H9 (cell line): ENCODE measurements at regions not wholly inside any gene's neighbourhood (a gene's known extent, or its start where the extent isn't known, plus 50 kb on each side); places are given as distances from the start of the nearest gene placed in this dataset.
A peak's percentile ranks its signal among the peaks of the same experiment; 100 is the strongest.
"Not testable (repeated sequence)": the region's sequence is repeated elsewhere in the genome, so short reads cannot be mapped to it uniquely, and the experiment has no call there.

Source experiments
- DNase-seq: peaks from one replicate; pipeline ENCODE4 v3.0.0-alpha.2; 2017
- H2AFZ ChIP-seq: one replicate; pipeline ENCODE4 v1.6.1; 2013; ENCODE audit warnings: mild to moderate bottlenecking, low read length, control low read depth, moderate library complexity
- H2AK5ac ChIP-seq: 2 replicates; pipeline ENCODE4 v1.6.1; 2013; ENCODE audit warnings: low read length, control low read depth, mixed read lengths; ENCODE audit not compliant: insufficient read length
- H2BK120ac ChIP-seq: one replicate; pipeline ENCODE4 v1.6.1; 2013; ENCODE audit warnings: low read depth, mild to moderate bottlenecking, low read length, control low read depth, inconsistent platforms; ENCODE audit not compliant: poor library complexity, severe bottlenecking
- H2BK12ac ChIP-seq: 2 replicates; pipeline ENCODE4 v1.6.1; 2013; ENCODE audit warnings: low read length, control low read depth, mixed read lengths, low read depth; ENCODE audit not compliant: insufficient read length
- H2BK15ac ChIP-seq: 2 replicates; pipeline ENCODE4 v1.6.1; 2013; ENCODE audit warnings: low read depth, low read length, control low read depth
- H2BK20ac ChIP-seq: one replicate; pipeline ENCODE4 v1.6.1; 2013; ENCODE audit warnings: low read depth, mild to moderate bottlenecking, low read length, control low read depth, inconsistent platforms; ENCODE audit not compliant: poor library complexity, severe bottlenecking
- H2BK5ac ChIP-seq: 2 replicates; pipeline ENCODE4 v1.6.1; 2013; ENCODE audit warnings: low read length, control low read depth, mixed read lengths; ENCODE audit not compliant: insufficient read length
- H3K14ac ChIP-seq: 2 replicates; pipeline ENCODE4 v1.6.1; 2013; ENCODE audit warnings: low read length, control low read depth; ENCODE audit not compliant: insufficient read depth
- H3K18ac ChIP-seq: 2 replicates; pipeline ENCODE4 v1.6.1; 2013; ENCODE audit warnings: low read depth, mild to moderate bottlenecking, mixed read lengths, low read length, control low read depth; ENCODE audit not compliant: insufficient read length
- H3K23ac ChIP-seq: 2 replicates; pipeline ENCODE4 v1.6.1; 2013; ENCODE audit warnings: low read length, control low read depth, mixed read lengths, low read depth; ENCODE audit not compliant: insufficient read length
- H3K23me2 ChIP-seq: 2 replicates; pipeline ENCODE4 v1.6.1; 2013; ENCODE audit warnings: low read depth, mild to moderate bottlenecking, mixed read lengths, low read length, control low read depth; ENCODE audit not compliant: insufficient read length, poor library complexity, severe bottlenecking
- H3K27ac ChIP-seq: 2 replicates; pipeline ENCODE4 v1.5.1; 2013; ENCODE audit warnings: low read length, control low read depth, mixed read lengths, low read depth; ENCODE audit not compliant: insufficient read length
- H3K27me3 ChIP-seq: 2 replicates; pipeline ENCODE4 v1.6.1; 2013; ENCODE audit warnings: low read length, control low read depth, inconsistent platforms; ENCODE audit not compliant: insufficient read depth
- H3K4ac ChIP-seq: 2 replicates; pipeline ENCODE4 v1.6.1; 2013; ENCODE audit warnings: low read depth, mild to moderate bottlenecking, control low read depth, inconsistent platforms, low read length, moderate library complexity
- H3K4me1 ChIP-seq: 2 replicates; pipeline ENCODE4 v1.6.1; 2013; ENCODE audit warnings: low read length, control low read depth, inconsistent platforms; ENCODE audit not compliant: insufficient read depth
- H3K4me2 ChIP-seq: 2 replicates; pipeline ENCODE4 v1.6.1; 2013; ENCODE audit warnings: low read length, control low read depth, mixed read lengths; ENCODE audit not compliant: insufficient read length, insufficient read depth
- H3K56ac ChIP-seq: 2 replicates; pipeline ENCODE4 v1.6.1; 2013; ENCODE audit warnings: low read depth, mild to moderate bottlenecking, mixed read lengths, low read length, control low read depth; ENCODE audit not compliant: insufficient read length
- H3K79me1 ChIP-seq: 2 replicates; pipeline ENCODE4 v1.6.1; 2013; ENCODE audit warnings: low read depth, mild to moderate bottlenecking, moderate library complexity, low read length, control low read depth, inconsistent platforms; ENCODE audit not compliant: insufficient read depth, poor library complexity, severe bottlenecking
- H3K79me2 ChIP-seq: 2 replicates; pipeline ENCODE4 v1.6.1; 2013; ENCODE audit warnings: low read length, control low read depth, inconsistent platforms; ENCODE audit not compliant: insufficient read depth
- H3K9ac ChIP-seq: 2 replicates; pipeline ENCODE4 v1.6.1; 2013; ENCODE audit warnings: low read length, control low read depth, mixed read lengths; ENCODE audit not compliant: insufficient read length; ENCODE audit errors: extremely low read depth
- H3K9me3 ChIP-seq: one replicate; pipeline ENCODE4 v1.6.1; 2013; ENCODE audit warnings: low read depth, low read length, inconsistent platforms; ENCODE audit not compliant: control insufficient read depth
- H3T11ph ChIP-seq: one replicate; pipeline ENCODE4 v1.6.1; 2013; ENCODE audit warnings: mild to moderate bottlenecking, low read length, control low read depth, inconsistent platforms
- H4K20me1 ChIP-seq: one replicate; pipeline ENCODE4 v1.6.1; 2013; ENCODE audit not compliant: control insufficient read depth, insufficient read length, insufficient read depth
- H4K5ac ChIP-seq: 2 replicates; pipeline ENCODE4 v1.6.1; 2013; ENCODE audit warnings: low read depth, mild to moderate bottlenecking, mixed read lengths, low read length, control low read depth; ENCODE audit not compliant: insufficient read length
- H4K8ac ChIP-seq: replicated peaks from 2 replicates; pipeline ENCODE4 v1.6.1; 2013; ENCODE audit warnings: low read length, control low read depth, mixed read lengths, low read depth; ENCODE audit not compliant: insufficient read length
- H4K91ac ChIP-seq: 2 replicates; pipeline ENCODE4 v1.6.1; 2013; ENCODE audit warnings: low read depth, mild to moderate bottlenecking, moderate library complexity, mixed read lengths, low read length, control low read depth; ENCODE audit not compliant: insufficient read length
- H3K27ac Mint-ChIP-seq, 3 experiments: 2 replicates in 2 of 3; 3 replicates in 1 of 3; pipeline ENCODE4 v1.8.0; 2020 to 2021; ENCODE audit warnings: mixed read lengths in 3 of 3, mild to moderate bottlenecking in 1 of 3, moderate library complexity in 1 of 3
- H3K27me3 Mint-ChIP-seq: 2 replicates; pipeline ENCODE4 v1.8.0; 2021; ENCODE audit warnings: low read depth, mild to moderate bottlenecking, moderate library complexity, mixed read lengths
- H3K36me3 Mint-ChIP-seq, 3 experiments: 2 replicates in 2 of 3; 3 replicates in 1 of 3; pipeline ENCODE4 v1.8.0; 2020 to 2021; ENCODE audit warnings: low read depth in 3 of 3, mixed read lengths in 3 of 3; ENCODE audit not compliant: insufficient read depth in 1 of 3
- H3K4me1 Mint-ChIP-seq, 2 experiments: 2 replicates each; pipeline ENCODE4 v1.8.0; 2020; ENCODE audit warnings: mixed read lengths in 2 of 2
- H3K4me3 Mint-ChIP-seq, 2 experiments: 2 replicates in 1 of 2; 3 replicates in 1 of 2; pipeline ENCODE4 v1.8.0; 2020 to 2021; ENCODE audit warnings: mild to moderate bottlenecking in 2 of 2, mixed read lengths in 2 of 2, moderate library complexity in 1 of 2
- H3K9me3 Mint-ChIP-seq, 2 experiments: 2 replicates in 1 of 2; 3 replicates in 1 of 2; pipeline ENCODE4 v1.8.0; 2020; ENCODE audit warnings: mild to moderate bottlenecking in 2 of 2, mixed read lengths in 2 of 2, moderate library complexity in 1 of 2
- CTCF ChIP-seq: fragments of 200-600 bp; sonication (generic); conservative IDR thresholded peaks from 3 replicates; pipeline ENCODE4 v1.8.0; 2021; ENCODE audit warnings: antibody characterized with exemption, mild to moderate bottlenecking

GRCh38 chr12:82600379-82600778, 86.3 kb upstream of the TMTC2 start:
- no peak for TF ChIP-seq CTCF
- Histone ChIP-seq H3K23ac (no peak overlapping the region), H2BK5ac (no peak overlapping the region), H3K79me2 (no peaks in the 10 kb centered on the region), H2BK12ac (no peak overlapping the region), H3K4me2 (no peak overlapping the region), H4K20me1 (no peaks in the 10 kb centered on the region), H2BK20ac (no peak overlapping the region), H4K91ac (no peak overlapping the region), H3K9me3 (no peaks in the 10 kb centered on the region), H3K27me3 (no peaks in the 10 kb centered on the region), H3K4me1 (no peaks in the 10 kb centered on the region), H3K23me2 (no peaks in the 10 kb centered on the region), H2BK120ac (no peak overlapping the region), H2AK5ac (no peak overlapping the region), H3T11ph (peak overlapping the region; percentile 17), H2AFZ (no peak overlapping the region), H3K79me1 (no peaks in the 10 kb centered on the region), H3K4ac (no peak overlapping the region), H4K5ac (no peak overlapping the region), H2BK15ac (no peak overlapping the region), H3K27ac (no peak overlapping the region), H3K56ac (no peak overlapping the region), H3K18ac (no peak overlapping the region), H4K8ac (no peak overlapping the region), H3K9ac (no peak overlapping the region), H3K14ac (no peak overlapping the region)
- H3K9me3 Mint-ChIP-seq, result peaks cover 0 to 2% of the 10 kb centered on the region in 2 experiments; a peak in 1 of 5 replicates
- no peaks in the 10 kb centered on the region for H3K36me3 Mint-ChIP-seq
- H3K4me3 Mint-ChIP-seq, result no peak overlapping the region
- no peaks in the 10 kb centered on the region for H3K27me3 Mint-ChIP-seq
- DNase-seq, result no peak
- no peaks in the 10 kb centered on the region for H3K4me1 Mint-ChIP-seq
- H3K27ac Mint-ChIP-seq, result no peak overlapping the region

- not testable (repeated sequence) for H3K27ac Mint-ChIP-seq, H3K79me1 ChIP-seq, H2BK120ac ChIP-seq, DNase-seq, H3K79me2 ChIP-seq, H3K27ac ChIP-seq, H3K56ac ChIP-seq, H2AFZ ChIP-seq, H3K18ac ChIP-seq, H3K36me3 Mint-ChIP-seq, H3K9ac ChIP-seq, H3K27me3 Mint-ChIP-seq, H3T11ph ChIP-seq, H3K9me3 Mint-ChIP-seq, H3K9me3 ChIP-seq, H3K14ac ChIP-seq, H2BK20ac ChIP-seq, H4K20me1 ChIP-seq, H2BK5ac ChIP-seq, H4K91ac ChIP-seq, H2BK15ac ChIP-seq, H3K4ac ChIP-seq, H3K4me3 Mint-ChIP-seq, H4K5ac ChIP-seq, H3K4me1 ChIP-seq, H2AK5ac ChIP-seq, H3K23me2 ChIP-seq, H3K4me1 Mint-ChIP-seq, H3K4me2 ChIP-seq, H3K23ac ChIP-seq, H2BK12ac ChIP-seq, H3K27me3 ChIP-seq, H4K8ac ChIP-seq
Observed at GRCh38 chr12:82603647-82604046, 83.1 kb upstream of the TMTC2 start.
